Activated naive CD8-positive, alpha-beta T cell treated with anti-CD3 and anti-CD28 coated beads, Interleukin-2, amount 10 ng/mL, durations not matched to agents 7 days and 5 days (primary cell): ENCODE measurements at regions not wholly inside any gene's neighbourhood (a gene's known extent, or its start where the extent isn't known, plus 50 kb on each side); places are given as distances from the start of the nearest gene placed in this dataset.

ENCODE experiments used
- ATAC-seq: fragments of 150-1000 bp; cut with Tn5 transposase; one replicate; pipeline ENCODE4 v1.10.0; 2021; ENCODE audit warnings: low read depth, moderate library complexity
- POLR2A ChIA-PET: fragments of 350-600 bp; sonication (Branson Sonifier 250); formaldehyde crosslinking; loops from one replicate; lab custom pipeline; 2021; ENCODE audit warnings: antibody characterized with exemption; lab: Charles Lee
- DNase-seq: peaks from one replicate; pipeline ENCODE4 v3.0.0; 2021
- H3K27ac Mint-ChIP-seq: one replicate; pipeline ENCODE4 v1.8.0; 2022; ENCODE audit warnings: mild to moderate bottlenecking, mixed read lengths
- H3K27me3 Mint-ChIP-seq: one replicate; pipeline ENCODE4 v1.8.0; 2022; ENCODE audit warnings: mild to moderate bottlenecking, moderate library complexity, mixed read lengths
- H3K36me3 Mint-ChIP-seq: one replicate; pipeline ENCODE4 v1.8.0; 2021; ENCODE audit warnings: mild to moderate bottlenecking, mixed read lengths
- H3K4me1 Mint-ChIP-seq: one replicate; pipeline ENCODE4 v1.8.0; 2021; ENCODE audit warnings: mixed read lengths
- H3K4me3 Mint-ChIP-seq: one replicate; pipeline ENCODE4 v1.8.0; 2022; ENCODE audit warnings: mild to moderate bottlenecking, moderate library complexity, mixed read lengths
- H3K9me3 Mint-ChIP-seq: one replicate; pipeline ENCODE4 v1.8.0; 2021; ENCODE audit warnings: mixed read lengths

DNA sequence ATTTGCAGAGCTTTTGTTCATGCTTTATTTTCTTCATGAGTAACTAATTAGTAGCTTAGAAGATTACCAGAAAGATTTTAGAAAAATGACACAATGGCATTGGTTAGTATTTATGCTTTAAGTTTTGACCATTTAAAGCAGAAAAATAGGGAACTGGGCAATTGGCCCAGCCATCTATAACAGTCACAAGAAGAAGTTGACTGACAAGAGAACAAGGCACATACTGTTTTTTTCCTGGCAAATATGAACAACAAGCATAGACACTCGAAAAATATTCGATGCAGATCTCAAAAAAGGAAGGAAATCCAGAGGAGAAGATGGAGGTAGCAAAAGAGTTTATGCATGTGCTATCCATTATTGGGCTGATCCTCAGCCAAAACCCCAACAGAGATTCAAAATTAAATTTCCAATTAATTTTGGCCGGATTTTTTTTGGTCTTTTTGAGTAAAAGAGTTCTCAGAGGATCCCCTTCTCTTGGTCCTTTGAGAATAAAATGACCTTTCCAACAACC, 200.8 kb upstream of the SLC35G4 start:
- Mint-ChIP-seq H3K36me3 (no peaks in the 10 kb centered on the region), H3K4me3 (no peak overlapping the region), H3K27me3 (no peaks in the 10 kb centered on the region), H3K27ac (no peak overlapping the region), H3K4me1 (no peaks in the 10 kb centered on the region), H3K9me3 (no peaks in the 10 kb centered on the region)
- no peak for DNase-seq
- POLR2A ChIA-PET = no interaction called here
- no peak for ATAC-seq

DNA sequence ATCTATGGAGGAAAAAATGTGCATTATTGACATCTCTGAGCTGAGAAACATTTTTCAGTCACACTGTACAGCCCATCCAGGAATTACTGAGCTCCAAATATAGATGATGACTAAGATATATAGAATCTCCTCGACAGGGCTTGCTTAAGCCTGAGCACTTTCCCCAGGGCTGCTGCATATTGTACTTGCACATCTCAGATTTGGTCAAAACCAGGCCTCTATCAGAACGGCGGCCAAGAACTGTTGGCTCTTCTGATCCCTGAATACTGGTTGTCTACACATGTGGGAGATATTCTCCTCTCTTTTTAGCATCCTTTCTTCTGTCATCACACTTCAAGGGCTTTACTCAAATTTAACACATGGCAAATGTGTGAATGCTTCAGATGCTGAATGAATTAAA, 201.5 kb upstream of the SLC35G4 start:
- DNase-seq = no peak
- POLR2A ChIA-PET = no interaction called here
- Mint-ChIP-seq H3K9me3 (no peaks in the 10 kb centered on the region), H3K4me1 (no peaks in the 10 kb centered on the region), H3K4me3 (no peak overlapping the region), H3K36me3 (no peaks in the 10 kb centered on the region), H3K27ac (no peak overlapping the region), H3K27me3 (no peaks in the 10 kb centered on the region)
- ATAC-seq = no peak

DNA sequence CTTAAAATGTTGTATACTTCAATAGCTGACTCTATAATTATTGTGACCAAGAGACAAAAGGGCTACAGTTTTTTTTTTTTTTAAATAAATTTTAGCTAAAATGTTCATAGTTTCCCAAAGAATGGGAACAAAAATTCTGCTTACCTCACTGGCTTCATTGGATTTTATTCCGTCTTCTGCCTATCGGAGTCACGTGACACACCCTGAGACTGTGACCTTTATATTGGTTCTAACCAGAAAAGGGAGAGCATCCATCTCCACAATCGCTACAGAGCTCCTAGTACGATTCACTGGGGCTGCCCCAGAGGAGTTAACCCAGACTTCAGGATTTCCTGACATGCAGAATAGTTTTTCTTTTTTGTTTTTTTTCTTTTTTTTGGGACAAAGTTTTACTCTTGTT, 203.6 kb upstream of the SLC35G4 start:
- Mint-ChIP-seq H3K4me1 (no peaks in the 10 kb centered on the region), H3K27me3 (no peaks in the 10 kb centered on the region), H3K36me3 (no peaks in the 10 kb centered on the region), H3K9me3 (no peaks in the 10 kb centered on the region), H3K27ac (no peak overlapping the region), H3K4me3 (no peak overlapping the region)
- POLR2A ChIA-PET = no interaction called here
- ATAC-seq = no peak
- no peak for DNase-seq

DNA sequence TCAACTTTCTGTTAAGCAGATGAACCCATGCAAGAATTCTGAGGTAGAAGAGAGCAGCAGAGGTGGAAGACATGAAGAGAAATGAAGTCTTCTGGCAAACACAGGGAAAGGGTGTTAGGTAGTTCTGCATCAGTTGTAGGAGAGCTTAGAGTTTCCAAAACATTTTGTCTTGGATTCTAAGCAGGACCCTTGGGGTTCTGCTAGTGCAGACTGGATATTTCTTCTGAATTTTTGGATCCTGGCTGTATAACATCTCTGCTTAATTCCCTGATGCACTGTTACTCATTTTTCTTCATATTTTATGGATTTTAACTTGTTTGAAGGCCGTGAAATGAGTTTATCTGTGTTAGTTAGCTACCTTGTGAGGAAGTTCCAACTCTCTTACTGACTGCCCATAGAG, 208.7 kb upstream of the SLC35G4 start:
- POLR2A ChIA-PET = no interaction called here
- Mint-ChIP-seq H3K27ac (no peak overlapping the region), H3K9me3 (no peaks in the 10 kb centered on the region), H3K4me3 (no peak overlapping the region), H3K27me3 (no peaks in the 10 kb centered on the region), H3K4me1 (no peaks in the 10 kb centered on the region), H3K36me3 (no peaks in the 10 kb centered on the region)
- no peak for ATAC-seq
- no peak for DNase-seq

DNA sequence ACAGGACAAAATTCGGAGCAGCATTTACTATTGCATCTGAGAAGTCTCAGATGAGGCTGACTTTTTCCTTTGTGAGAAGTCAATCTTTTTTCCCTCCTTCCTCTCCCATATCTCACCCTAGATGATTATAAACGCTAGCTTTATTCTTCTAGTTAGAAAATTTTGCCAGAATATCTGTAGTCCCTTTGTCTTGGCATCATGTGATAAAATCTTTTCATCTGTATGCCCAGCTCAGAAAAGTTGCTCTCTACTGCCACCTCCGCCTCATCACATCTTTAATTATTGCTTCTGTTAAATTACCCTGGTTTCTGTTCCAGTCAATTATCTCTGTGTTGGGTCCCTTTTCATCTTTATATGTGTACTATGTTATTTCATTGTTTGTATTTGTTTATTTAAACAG, 210.8 kb upstream of the SLC35G4 start:
- ATAC-seq (no peak), DNase-seq (no peak)
- H3K9me3 Mint-ChIP-seq = no peaks in the 10 kb centered on the region
- no peak overlapping the region for H3K4me3 Mint-ChIP-seq
- H3K36me3 Mint-ChIP-seq = no peaks in the 10 kb centered on the region
- no peak overlapping the region for H3K27ac Mint-ChIP-seq
- POLR2A ChIA-PET = no interaction called here
- no peaks in the 10 kb centered on the region for H3K27me3 Mint-ChIP-seq
- H3K4me1 Mint-ChIP-seq = no peaks in the 10 kb centered on the region

DNA sequence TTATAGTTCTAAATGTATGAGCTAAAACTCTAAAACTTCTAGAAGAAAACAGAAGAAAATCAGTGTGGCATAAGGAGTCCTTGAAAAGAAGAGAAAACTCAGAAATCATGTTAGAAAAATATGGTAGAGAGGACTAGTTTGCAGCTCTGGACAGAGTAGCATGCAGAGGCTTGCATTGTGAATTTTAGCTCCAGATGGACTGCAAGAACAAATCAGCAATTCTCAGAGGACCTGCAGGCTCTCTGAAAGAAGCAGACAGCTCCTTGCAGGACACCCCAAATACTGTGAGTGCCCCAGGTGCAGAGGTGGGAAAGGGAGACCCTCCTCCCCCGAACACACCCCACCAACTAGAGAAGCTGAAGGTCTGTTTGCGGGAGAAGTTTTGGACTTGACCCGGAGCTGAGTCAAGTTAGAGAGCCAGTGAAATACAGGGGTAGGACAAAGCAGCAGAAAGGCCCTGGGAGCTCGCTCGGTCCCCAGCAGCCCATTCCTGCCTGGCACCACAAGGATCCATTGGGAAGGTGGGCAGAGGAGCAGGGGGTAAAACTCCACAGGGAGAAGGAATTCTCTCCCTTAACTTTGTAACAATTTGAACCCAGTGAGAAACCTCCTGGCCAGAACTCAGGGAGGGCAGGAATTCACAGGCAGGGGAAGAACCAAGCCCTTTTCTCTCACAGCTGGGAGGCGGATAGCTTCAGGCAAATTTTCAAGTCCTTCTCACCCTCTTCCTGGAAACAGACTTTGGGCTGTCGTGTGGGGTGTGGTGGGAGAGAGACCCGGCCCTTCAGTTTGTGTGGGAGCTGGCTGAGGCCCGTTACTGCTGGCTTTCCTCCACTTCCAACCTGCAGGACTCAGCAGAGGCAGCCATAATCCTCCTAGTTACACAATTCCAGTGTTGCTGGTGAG, 216.2 kb upstream of the SLC35G4 start:
- DNase-seq = no peak
- Mint-ChIP-seq H3K4me3 (no peak overlapping the region), H3K4me1 (no peaks in the 10 kb centered on the region), H3K27me3 (peaks cover 4% of the 10 kb centered on the region), H3K27ac (no peak overlapping the region), H3K9me3 (peaks cover 1% of the 10 kb centered on the region), H3K36me3 (no peaks in the 10 kb centered on the region)
- POLR2A ChIA-PET = no interaction called here
- ATAC-seq = no peak

DNA sequence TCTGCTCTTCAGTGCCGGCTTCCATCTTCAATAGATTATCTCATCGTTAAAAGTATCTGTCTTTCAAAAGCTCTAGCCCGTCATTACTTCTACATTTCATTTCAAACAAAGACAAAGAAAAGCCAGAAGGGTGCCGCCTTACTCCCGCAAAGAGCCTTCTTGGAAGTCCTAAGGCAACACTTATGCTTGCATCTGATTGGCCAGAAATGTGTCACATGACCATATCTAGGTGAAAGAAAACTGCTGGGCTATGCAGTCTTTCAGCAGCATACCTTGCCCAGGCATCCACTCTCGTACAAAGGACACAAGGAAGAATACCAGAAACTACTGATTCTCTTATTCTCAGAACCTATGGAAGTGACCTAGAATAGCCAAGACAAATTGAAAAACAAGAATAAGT, 217.1 kb upstream of the SLC35G4 start:
- peaks cover 4% of the 10 kb centered on the region for H3K27me3 Mint-ChIP-seq
- no peak overlapping the region for H3K4me3 Mint-ChIP-seq
- peaks cover 1% of the 10 kb centered on the region for H3K9me3 Mint-ChIP-seq
- DNase-seq (no peak), ATAC-seq (no peak)
- POLR2A ChIA-PET = no interaction called here
- no peaks in the 10 kb centered on the region for H3K36me3 Mint-ChIP-seq
- H3K27ac Mint-ChIP-seq = no peak overlapping the region
- H3K4me1 Mint-ChIP-seq = no peaks in the 10 kb centered on the region

DNA sequence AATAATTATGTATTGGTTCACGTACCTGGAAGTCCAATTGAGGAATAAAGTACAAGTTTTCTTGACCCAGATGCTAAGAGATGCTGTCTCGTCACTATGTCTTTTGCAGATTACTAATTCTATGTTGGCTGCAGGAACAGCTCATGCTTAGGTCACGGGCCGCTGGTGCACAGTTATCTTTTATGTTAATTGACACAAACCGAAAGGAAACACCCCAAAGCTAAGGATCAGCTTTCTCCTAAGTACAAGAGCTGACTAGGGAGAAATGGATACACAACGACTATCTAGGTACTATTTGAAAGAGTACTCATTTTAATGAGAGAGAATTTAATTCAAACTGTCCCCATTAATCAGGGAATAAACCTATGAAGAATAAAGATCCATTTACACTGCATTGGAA, 217.7 kb upstream of the SLC35G4 start:
- POLR2A ChIA-PET = no interaction called here
- Mint-ChIP-seq H3K27ac (no peak overlapping the region), H3K4me3 (no peak overlapping the region), H3K9me3 (peaks cover 1% of the 10 kb centered on the region), H3K36me3 (no peaks in the 10 kb centered on the region), H3K4me1 (no peaks in the 10 kb centered on the region), H3K27me3 (peaks cover 4% of the 10 kb centered on the region)
- DNase-seq (no peak), ATAC-seq (no peak)

DNA sequence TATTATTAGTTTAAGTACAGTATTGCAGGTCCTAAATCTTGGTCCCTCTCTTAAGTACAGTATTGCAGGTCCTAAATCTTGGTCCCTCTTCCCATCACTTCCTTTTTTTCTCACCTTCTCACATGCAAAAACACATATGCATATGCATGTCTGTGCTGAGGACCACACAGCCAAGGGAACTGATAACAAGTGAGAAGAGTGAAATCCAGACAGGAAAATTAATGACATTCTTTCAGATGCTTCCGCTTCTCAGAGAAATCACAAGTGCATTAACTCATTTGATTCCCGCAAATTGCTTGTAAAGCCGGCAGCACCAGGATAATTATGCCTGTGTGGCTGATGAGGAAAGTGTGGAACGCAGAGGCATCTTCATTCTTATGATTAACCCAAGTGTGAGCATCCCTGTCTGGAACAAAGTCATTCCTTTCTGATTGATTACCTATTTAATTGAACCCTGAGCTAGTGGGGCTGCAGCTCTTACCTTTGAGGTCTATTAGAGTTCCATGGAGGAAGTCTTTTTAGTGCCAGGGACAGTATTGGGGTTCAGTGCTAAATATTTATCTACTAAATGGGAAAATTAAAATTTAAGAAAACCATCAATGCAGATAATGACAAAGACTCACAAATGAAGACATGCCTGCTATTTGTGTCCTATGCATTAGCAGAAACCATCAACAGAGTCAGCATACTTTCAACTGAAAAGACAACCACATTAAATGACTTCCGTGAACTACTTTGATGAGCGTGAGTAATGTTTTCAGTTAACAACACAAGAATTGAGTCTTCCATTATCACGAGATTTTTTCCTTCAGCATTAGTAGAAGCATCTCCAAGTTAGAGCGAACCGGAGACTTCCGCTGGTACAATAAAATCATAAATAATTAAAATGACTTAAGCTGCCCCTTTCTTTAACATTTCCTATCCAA, 220.4 kb upstream of the SLC35G4 start:
- DNase-seq = no peak
- Mint-ChIP-seq H3K4me1 (no peaks in the 10 kb centered on the region), H3K4me3 (no peak overlapping the region), H3K27me3 (peaks cover 4% of the 10 kb centered on the region), H3K9me3 (peaks cover 1% of the 10 kb centered on the region), H3K27ac (no peak overlapping the region), H3K36me3 (no peaks in the 10 kb centered on the region)
- ATAC-seq = no peak
- POLR2A ChIA-PET = no interaction called here

DNA sequence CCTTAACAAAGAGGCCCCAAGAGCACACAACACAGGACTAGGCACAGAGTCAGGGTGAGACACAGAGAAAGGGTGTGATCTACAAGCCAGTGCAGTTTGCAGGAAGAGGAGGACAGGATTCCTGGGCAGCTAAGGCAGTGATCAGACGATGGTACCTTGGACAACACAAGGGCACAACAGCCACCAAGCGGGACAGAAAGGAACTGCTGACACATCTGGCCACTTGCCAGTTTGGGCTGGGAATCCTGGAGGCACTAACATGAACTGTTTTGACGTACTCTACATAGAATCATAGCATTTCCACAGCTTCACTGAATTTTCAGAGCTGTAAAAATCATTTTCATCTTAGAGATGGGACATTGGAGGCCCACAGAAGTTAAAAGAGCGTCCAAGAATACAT, 221.5 kb upstream of the SLC35G4 start:
- DNase-seq (no peak), ATAC-seq (no peak)
- H3K4me1 Mint-ChIP-seq = no peaks in the 10 kb centered on the region
- H3K9me3 Mint-ChIP-seq = peaks cover 1% of the 10 kb centered on the region
- no peaks in the 10 kb centered on the region for H3K27me3 Mint-ChIP-seq
- H3K36me3 Mint-ChIP-seq = no peaks in the 10 kb centered on the region
- H3K27ac Mint-ChIP-seq = no peak overlapping the region
- POLR2A ChIA-PET = no interaction called here
- H3K4me3 Mint-ChIP-seq = no peak overlapping the region

DNA sequence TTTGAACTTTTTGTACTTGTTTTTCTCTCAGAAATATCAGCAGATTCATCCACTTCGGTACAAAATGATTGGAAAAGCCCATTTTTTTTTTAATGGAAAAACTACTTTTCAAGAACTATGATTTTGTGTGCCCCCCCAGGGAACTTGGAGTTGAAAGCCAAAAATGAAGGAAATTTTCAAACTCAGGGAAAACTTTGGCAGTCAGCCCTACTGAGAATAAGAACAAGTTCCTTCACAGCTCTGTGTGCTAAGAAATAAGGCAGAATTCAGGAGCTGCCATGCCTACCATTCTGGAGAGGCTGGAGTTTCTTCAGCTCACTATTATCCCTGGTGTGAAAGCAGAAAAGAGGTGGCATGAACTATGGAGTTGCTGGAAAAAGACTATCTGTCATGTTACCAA, 226.0 kb upstream of the SLC35G4 start:
- Mint-ChIP-seq H3K9me3 (no peaks in the 10 kb centered on the region), H3K27ac (no peak overlapping the region)
- ATAC-seq = no peak

DNA sequence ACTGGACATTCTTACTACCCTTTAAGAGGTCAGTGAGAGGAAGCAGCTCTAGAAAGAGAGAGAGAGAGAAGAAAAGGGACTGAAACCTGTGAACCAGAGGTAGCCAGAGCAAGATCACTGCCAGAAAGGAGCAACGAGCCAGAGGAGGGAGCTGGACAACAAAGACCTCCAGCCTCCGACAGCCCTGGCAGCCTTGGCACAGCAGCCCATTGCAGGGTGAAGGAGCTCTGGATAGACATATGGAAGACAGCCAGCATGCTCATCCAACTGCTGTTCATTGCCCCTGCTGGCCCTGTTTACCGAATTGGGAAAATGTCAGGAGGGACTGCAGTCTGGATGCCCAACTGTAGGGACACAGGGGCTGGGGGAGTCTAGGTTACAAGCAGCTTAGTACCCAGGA, 228.4 kb upstream of the SLC35G4 start:
- DNase-seq = no peak
- Mint-ChIP-seq H3K36me3 (no peaks in the 10 kb centered on the region), H3K27me3 (no peaks in the 10 kb centered on the region), H3K27ac (no peak overlapping the region), H3K9me3 (no peaks in the 10 kb centered on the region), H3K4me1 (no peaks in the 10 kb centered on the region), H3K4me3 (no peak overlapping the region)
- POLR2A ChIA-PET = no interaction called here
- ATAC-seq = no peak

More for the DNA sequence above, 226.0 kb upstream of the SLC35G4 start:
- Mint-ChIP-seq H3K36me3 (no peaks in the 10 kb centered on the region), H3K4me3 (no peak overlapping the region), H3K4me1 (no peaks in the 10 kb centered on the region), H3K27me3 (no peaks in the 10 kb centered on the region)
- no peak for DNase-seq
- POLR2A ChIA-PET = no interaction called here

DNA sequence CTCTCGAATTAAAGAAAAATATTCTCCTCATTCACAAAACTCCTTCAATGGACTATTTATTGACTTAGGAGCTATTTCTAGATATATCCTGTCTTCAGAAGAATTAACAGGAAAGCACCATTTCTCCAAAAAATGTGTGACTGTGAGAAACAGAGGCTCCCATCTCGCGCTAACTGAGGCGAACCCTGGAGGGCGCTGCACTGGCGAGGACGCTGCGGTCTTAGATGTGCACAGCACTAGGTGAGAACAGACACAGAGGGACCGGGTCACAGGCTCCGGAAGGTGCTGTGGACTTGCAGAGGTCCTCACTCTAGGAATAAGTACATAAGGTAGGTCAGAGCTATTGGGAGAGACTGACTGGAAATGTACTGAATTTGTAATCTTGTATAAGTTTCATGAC, 229.7 kb upstream of the SLC35G4 start:
- Mint-ChIP-seq H3K4me3 (no peak overlapping the region), H3K27ac (no peak overlapping the region), H3K36me3 (no peaks in the 10 kb centered on the region), H3K4me1 (no peaks in the 10 kb centered on the region), H3K9me3 (no peaks in the 10 kb centered on the region), H3K27me3 (no peaks in the 10 kb centered on the region)
- ATAC-seq = no peak
- POLR2A ChIA-PET = no interaction called here
- no peak for DNase-seq
